K562 (cell line): ENCODE measurements at regions not wholly inside any gene's neighbourhood (a gene's known extent, or its start where the extent isn't known, plus 50 kb on each side); places are given as distances from the start of the nearest gene placed in this dataset.

Experiments
- ATAC-seq: fragments of 200-7000 bp; cut with Tn5 transposase; 3 replicates; pipeline ENCODE4 v1.9.1; 2020; ENCODE audit warnings: moderate library complexity
- BruUV-seq: library from RNA; stranded (reverse); fragments of 400-500 nt; replicated peaks from 2 replicates; lab custom pipeline; 2021; lab: Mats Ljungman, UMichigan
- CTCF ChIA-PET: fragments of 300-600 bp; formaldehyde crosslinking; extraction: SDS; loops from one replicate; lab custom pipeline; 2021; ENCODE audit warnings: low intra/inter-chr PET ratio; lab: Yijun Ruan, JAX
- POLR2A ChIA-PET: fragments of 300-600, 350-650 bp; sonication (Branson Sonifier 250); formaldehyde crosslinking; extraction: SDS; loops from one replicate; lab custom pipeline; 2021; ENCODE audit warnings: antibody characterized with exemption, inconsistent platforms; lab: Yijun Ruan, JAX
- DNase-seq, 4 experiments: peaks; one replicate each; pipeline versions ENCODE4 v3.0.0 to v3.0.0-alpha.2; 2011 to 2018; ENCODE audit warnings: low spot score in 3 of 4, mixed read lengths in 3 of 4; ENCODE audit errors: extremely low read depth in 1 of 4
- FAIRE-seq: peaks from 2 replicates; lab custom pipeline; 2011; peaks lifted over from hg19 to GRCh38; lab: Jason Lieb, UNC
- H2AFZ ChIP-seq: 2 replicates; pipeline ENCODE4 v1.6.0; 2011; ENCODE audit warnings: low read depth, low read length, control low read depth, inconsistent platforms
- H3K27ac ChIP-seq: fragments of 200-600 bp; 3 replicates; pipeline ENCODE4 v1.8.0; 2011; ENCODE audit warnings: low read depth, mild to moderate bottlenecking, control low read depth, inconsistent platforms, low read length, moderate library complexity, mixed read lengths; ENCODE audit errors: extremely low read depth
- H3K27me3 ChIP-seq, 2 experiments: fragments of 300-600 bp in 1 of 2; 2 replicates in 1 of 2; 3 replicates in 1 of 2; pipeline versions ENCODE4 v1.6.0 to v1.8.0; 2011; ENCODE audit warnings: inconsistent platforms in 2 of 2, low read length in 2 of 2, mild to moderate bottlenecking in 1 of 2, mixed read lengths in 1 of 2, moderate library complexity in 1 of 2; ENCODE audit not compliant: control insufficient read depth in 2 of 2, insufficient read depth in 2 of 2
- H3K36me3 ChIP-seq: fragments of 300-600 bp; 3 replicates; pipeline ENCODE4 v1.8.0; 2011; ENCODE audit warnings: mild to moderate bottlenecking, low read length, inconsistent platforms; ENCODE audit not compliant: control insufficient read depth, insufficient read depth
- H3K4me1 ChIP-seq, 2 experiments: fragments of 200-600 bp in 1 of 2; replicated peaks in 1 of 2; 2 replicates in 1 of 2; 3 replicates in 1 of 2; pipeline versions ENCODE4 v1.5.1 to v1.8.0; 2011; ENCODE audit warnings: inconsistent platforms in 2 of 2, low read length in 2 of 2, mild to moderate bottlenecking in 1 of 2, mixed read lengths in 1 of 2, moderate library complexity in 1 of 2; ENCODE audit not compliant: control insufficient read depth in 2 of 2, insufficient read depth in 2 of 2
- H3K4me2 ChIP-seq: 2 replicates; pipeline ENCODE4 v1.6.1; 2011; ENCODE audit warnings: low read length, control low read depth, inconsistent platforms, mixed read lengths; ENCODE audit not compliant: insufficient read depth
- H3K4me3 ChIP-seq: fragments of 200-600 bp; sonication (generic), shearing (Covaris generic); 2 replicates; pipeline ENCODE4 v1.5.1; 2016; ENCODE audit warnings: control low read depth, inconsistent platforms
- H3K79me2 ChIP-seq: fragments of 200-600 bp; 3 replicates; pipeline ENCODE4 v1.8.0; 2011; ENCODE audit warnings: low read length, inconsistent platforms; ENCODE audit not compliant: control insufficient read depth, insufficient read depth
- H3K9ac ChIP-seq, 2 experiments: 2 replicates each; pipeline versions ENCODE4 v1.6.0 to v1.6.1; 2011; ENCODE audit warnings: low read depth in 2 of 2, low read length in 2 of 2, control low read depth in 1 of 2, inconsistent platforms in 1 of 2, mild to moderate bottlenecking in 1 of 2, mixed read lengths in 1 of 2; ENCODE audit not compliant: insufficient read depth in 1 of 2
- H3K9me1 ChIP-seq: one replicate; pipeline ENCODE4 v1.6.0; 2011; ENCODE audit warnings: inconsistent platforms, mild to moderate bottlenecking, low read length, moderate library complexity; ENCODE audit not compliant: control insufficient read depth, insufficient read depth
- H3K9me3 ChIP-seq: replicated peaks from 2 replicates; pipeline ENCODE4 v1.5.1; 2011; ENCODE audit warnings: low read depth, low read length, inconsistent platforms; ENCODE audit not compliant: control insufficient read depth, insufficient read depth
- H4K20me1 ChIP-seq: replicated peaks from 2 replicates; pipeline ENCODE4 v1.6.1; 2011; ENCODE audit warnings: low read length, inconsistent platforms, mixed read lengths; ENCODE audit not compliant: control insufficient read depth, insufficient read depth
- BRD4 ChIP-seq: fragments of 200-600 bp; sonication (generic); IDR thresholded peaks from 2 replicates; pipeline ENCODE4 v1.6.1; 2017; ENCODE audit warnings: inconsistent platforms
- CBX2 ChIP-seq: fragments of 200-600 bp; sonication (generic); IDR thresholded peaks from one replicate; pipeline ENCODE4 v1.6.1; 2012; ENCODE audit warnings: mild to moderate bottlenecking, low read length, inconsistent platforms; ENCODE audit not compliant: insufficient read depth, poor library complexity, severe bottlenecking
- E2F6 ChIP-seq, 2 experiments: IDR thresholded peaks; 2 replicates each; pipeline ENCODE4 v1.6.1; 2011; ENCODE audit warnings: borderline replicate concordance in 1 of 2, control low read depth in 1 of 2, low read depth in 1 of 2, low read length in 1 of 2, mild to moderate bottlenecking in 1 of 2, mixed read lengths in 1 of 2, moderate library complexity in 1 of 2; ENCODE audit not compliant: insufficient read depth in 1 of 2, insufficient read length in 1 of 2, poor library complexity in 1 of 2, severe bottlenecking in 1 of 2; ENCODE audit errors: extremely low read depth in 1 of 2
- HCFC1 ChIP-seq: IDR thresholded peaks from 2 replicates; pipeline ENCODE4 v1.6.1; 2012; ENCODE audit warnings: low read depth, low read length, improper control_type of control experiment
- PRDM10 ChIP-seq: fragments of 450-650 bp; IDR thresholded peaks from 2 replicates; pipeline ENCODE4 v1.6.1; 2018; ENCODE audit not compliant: partially characterized antibody
- RHOXF2B ChIP-seq: fragments of 250-450 bp; sonication (Bioruptor Pico); conservative IDR thresholded peaks from 2 replicates; pipeline ENCODE4 v1.5.1; 2021
- SP2 ChIP-seq: IDR thresholded peaks from 2 replicates; pipeline ENCODE4 v1.6.1; 2011; ENCODE audit warnings: mild to moderate bottlenecking, low read depth, low read length, moderate library complexity; ENCODE audit not compliant: poor library complexity, severe bottlenecking; ENCODE audit errors: extremely low read depth
- ZBTB5 ChIP-seq: fragments of 450-650 bp; IDR thresholded peaks from 2 replicates; pipeline ENCODE4 v1.6.1; 2017; ENCODE audit warnings: antibody characterized with exemption
- ZC3H8 ChIP-seq: fragments of 450-650 bp; IDR thresholded peaks from 2 replicates; pipeline ENCODE4 v1.6.1; 2017
- ZFP91 ChIP-seq: sonication (generic); formaldehyde crosslinking; IDR thresholded peaks from 2 replicates; pipeline ENCODE4 v1.8.0; 2022; ENCODE audit warnings: mild to moderate bottlenecking, missing genetic modification reagents
- ZSCAN32 ChIP-seq: fragments of 450-650 bp; formaldehyde crosslinking; IDR thresholded peaks from 2 replicates; pipeline ENCODE4 v1.4.0; 2020; ENCODE audit warnings: mild to moderate bottlenecking, moderate library complexity
- in situ Hi-C: fragments of 300-500 bp; cut with MboI; formaldehyde crosslinking; loops from 4 replicates; pipeline ENCODE4 v1.15.0; 2018; ENCODE audit warnings: inconsistent platforms, mixed read lengths
- intact Hi-C: fragments of 100-400 bp; cut with micrococcal nuclease; formaldehyde crosslinking; loops from 2 replicates; pipeline ENCODE4 v1.14.2; 2022

GRCh38 chr3:98968347-98968746 lies 66.9 kb upstream of the DCBLD2 start (continued):
- no peak for TF ChIP-seq ZC3H8
- no peak for TF ChIP-seq ZBTB5
- TF ChIP-seq SP2: no peak
- no peak for TF ChIP-seq RHOXF2B
- TF ChIP-seq BRD4: no peak

- no peaks in the 10 kb centered on the region for H3K79me2 ChIP-seq
- no peak for ATAC-seq
- H3K4me2 ChIP-seq: no peak overlapping the region
- CTCF ChIA-PET: no interaction called here
- H3K9me1 ChIP-seq: no peaks in the 10 kb centered on the region
- no peak overlapping the region for H3K9ac ChIP-seq
- no peaks in the 10 kb centered on the region for H3K9me3 ChIP-seq
- H3K36me3 ChIP-seq: no peaks in the 10 kb centered on the region
- no peaks in the 10 kb centered on the region for H3K27me3 ChIP-seq
- no peak overlapping the region for H2AFZ ChIP-seq
- in situ Hi-C loops: no loop called here
- no TSS peak for BruUV-seq
- no peak for FAIRE-seq
- intact Hi-C loops: no loop called here
- no peak overlapping the region for H3K27ac ChIP-seq
- POLR2A ChIA-PET: no interaction called here
- no peaks in the 10 kb centered on the region for H4K20me1 ChIP-seq
- no peak overlapping the region for H3K4me3 ChIP-seq
- no peak for DNase-seq
- H3K4me1 ChIP-seq: no peaks in the 10 kb centered on the region
- TF ChIP-seq ZFP91 (CRISPR knock-in tag): no peak
- no peak for TF ChIP-seq PRDM10
- TF ChIP-seq CBX2: no peak
- no peak for TF ChIP-seq ZSCAN32 (CRISPR knock-in tag)
- no peak for TF ChIP-seq E2F6 (IDR thresholded peaks at IDR 0.05; ENCODE audit: borderline replicate concordance in 1 of 2, extremely low read depth in 1 of 2, insufficient read depth in 1 of 2, insufficient read length in 1 of 2, low read depth in 1 of 2, low read length in 1 of 2, poor library complexity in 1 of 2, severe bottlenecking in 1 of 2)
- TF ChIP-seq HCFC1: no peak
These were observed 66.3 kb upstream of the DCBLD2 start for GRCh38 chr3:98967758-98968157.
